GM12872 (cell line): ENCODE measurements at regions not wholly inside any gene's neighbourhood (a gene's known extent, or its start where the extent isn't known, plus 50 kb on each side); places are given as distances from the start of the nearest gene placed in this dataset.

Experiments
- CTCF ChIP-seq: IDR thresholded peaks from 3 replicates; pipeline ENCODE4 v1.5.1; 2011; ENCODE audit warnings: low read depth, mild to moderate bottlenecking, low read length, moderate library complexity; ENCODE audit not compliant: insufficient read depth

- no peak for TF ChIP-seq CTCF
Measured at GRCh38 chr1:29730623-29731022, 494.3 kb downstream of the PTPRU start.

GRCh38 chr1:29729281-29729680 lies 493.0 kb downstream of the PTPRU start:
- TF ChIP-seq CTCF, result no peak

GRCh38 chr1:29728703-29729102 lies 492.4 kb downstream of the PTPRU start:
- TF ChIP-seq CTCF, result no peak

GRCh38 chr1:29725262-29725661 lies 488.9 kb downstream of the PTPRU start:
- TF ChIP-seq CTCF, result no peak

GRCh38 chr1:29722598-29722997 lies 486.3 kb downstream of the PTPRU start:
- TF ChIP-seq CTCF, result no peak

- TF ChIP-seq CTCF, result no peak
Measured at GRCh38 chr1:29719253-29719652, 482.9 kb downstream of the PTPRU start.

- no peak for TF ChIP-seq CTCF
Measured at GRCh38 chr1:29718791-29719190, 482.5 kb downstream of the PTPRU start.

- no peak for TF ChIP-seq CTCF
Measured at GRCh38 chr1:29716306-29716705, 480.0 kb downstream of the PTPRU start.
